Liver (tissue), 8 donors: ENCODE measurements at regions not wholly inside any gene's neighbourhood (a gene's known extent, or its start where the extent isn't known, plus 50 kb on each side); places are given as distances from the start of the nearest gene placed in this dataset.

ENCODE experiments used
- DNase-seq: peaks from one replicate; pipeline ENCODE4 v3.0.0-alpha.2; 2017; ENCODE audit warnings: low spot score
- H3K27ac ChIP-seq, 2 donors: one replicate each; pipeline ENCODE4 v1.7.0; 2013; ENCODE audit warnings: inconsistent platforms in 2 of 2, low read length in 2 of 2, control low read depth in 1 of 2, low read depth in 1 of 2, mild to moderate bottlenecking in 1 of 2
- H3K27me3 ChIP-seq, 4 donors: one replicate each; pipeline versions ENCODE4 v1.6.1 to v1.7.0; 2013; ENCODE audit warnings: low read length in 3 of 4, inconsistent platforms in 1 of 4, mild to moderate bottlenecking in 1 of 4, moderate library complexity in 1 of 4; ENCODE audit not compliant: control insufficient read depth in 4 of 4, insufficient read depth in 4 of 4
- H3K36me3 ChIP-seq, 4 donors: one replicate each; pipeline versions ENCODE4 v1.6.1 to v1.7.0; 2013; ENCODE audit warnings: low read length in 3 of 4, mild to moderate bottlenecking in 3 of 4, low read depth in 1 of 4, moderate library complexity in 1 of 4; ENCODE audit not compliant: control insufficient read depth in 4 of 4, insufficient read depth in 3 of 4
- H3K4me1 ChIP-seq, 4 donors: one replicate each; pipeline versions ENCODE4 v1.6.1 to v1.7.0; 2013; ENCODE audit warnings: low read length in 3 of 4, mild to moderate bottlenecking in 3 of 4, moderate library complexity in 1 of 4; ENCODE audit not compliant: control insufficient read depth in 4 of 4, insufficient read depth in 4 of 4
- H3K4me3 ChIP-seq, 3 donors: one replicate each; pipeline versions ENCODE4 v1.6.1 to v1.7.0; 2013; ENCODE audit warnings: low read length in 3 of 3, control low read depth in 1 of 3, low read depth in 1 of 3, mild to moderate bottlenecking in 1 of 3
- H3K9ac ChIP-seq, 2 donors: one replicate each; pipeline ENCODE4 v1.7.0; 2013; ENCODE audit warnings: low read length in 2 of 2, mild to moderate bottlenecking in 2 of 2, moderate library complexity in 2 of 2, control low read depth in 1 of 2, low read depth in 1 of 2
- H3K9me3 ChIP-seq, 4 donors: one replicate each; pipeline versions ENCODE4 v1.6.1 to v1.7.0; 2013; ENCODE audit warnings: low read length in 3 of 4; ENCODE audit not compliant: control insufficient read depth in 4 of 4
- ATF3 ChIP-seq: IDR thresholded peaks from 2 replicates; pipeline ENCODE4 v1.6.1; 2016; ENCODE audit warnings: antibody characterized with exemption
- CTCF ChIP-seq: fragments of 150-350 bp; IDR thresholded peaks from 2 replicates; pipeline ENCODE4 v1.5.1; 2017; ENCODE audit warnings: improper control_type of control experiment, low read depth, low read length; ENCODE audit not compliant: missing input control
- EGR1 ChIP-seq, 2 donors: IDR thresholded peaks; 2 replicates each; pipeline ENCODE4 v1.6.1; 2016 to 2018; ENCODE audit warnings: antibody characterized with exemption in 2 of 2, low read depth in 2 of 2
- FOXA1 ChIP-seq: IDR thresholded peaks from 2 replicates; pipeline ENCODE4 v1.6.1; 2016; ENCODE audit warnings: antibody characterized with exemption
- FOXA2 ChIP-seq: IDR thresholded peaks from 2 replicates; pipeline ENCODE4 v1.6.1; 2016; ENCODE audit warnings: antibody characterized with exemption
- GABPA ChIP-seq, 2 donors: IDR thresholded peaks in 1 of 2; conservative IDR thresholded peaks in 1 of 2; 2 replicates each; pipeline ENCODE4 v1.6.1; 2016; ENCODE audit warnings: antibody characterized with exemption in 2 of 2, mild to moderate bottlenecking in 1 of 2, moderate library complexity in 1 of 2
- HNF4A ChIP-seq, 2 donors: conservative IDR thresholded peaks; 2 replicates each; pipeline ENCODE4 v1.6.1; 2016; ENCODE audit warnings: antibody characterized with exemption in 2 of 2, mild to moderate bottlenecking in 2 of 2
- HNF4G ChIP-seq: IDR thresholded peaks from 2 replicates; pipeline ENCODE4 v1.6.1; 2016; ENCODE audit warnings: antibody characterized with exemption
- JUND ChIP-seq, 2 donors: IDR thresholded peaks; 2 replicates each; pipeline ENCODE4 v1.6.1; 2016; ENCODE audit warnings: antibody characterized with exemption in 2 of 2
- MAX ChIP-seq: IDR thresholded peaks from 2 replicates; pipeline ENCODE4 v1.6.1; 2016; ENCODE audit warnings: antibody characterized with exemption
- NR2F2 ChIP-seq: IDR thresholded peaks from 2 replicates; pipeline ENCODE4 v1.6.1; 2016; ENCODE audit warnings: antibody characterized with exemption
- REST ChIP-seq: IDR thresholded peaks from 2 replicates; pipeline ENCODE4 v1.6.1; 2016; ENCODE audit warnings: antibody characterized with exemption, mild to moderate bottlenecking
- RXRA ChIP-seq, 2 donors: IDR thresholded peaks; 2 replicates each; pipeline ENCODE4 v1.6.1; 2017 to 2018; ENCODE audit warnings: antibody characterized with exemption in 2 of 2, mild to moderate bottlenecking in 1 of 2
- SP1 ChIP-seq: IDR thresholded peaks from 2 replicates; pipeline ENCODE4 v1.6.1; 2018; ENCODE audit warnings: antibody characterized with exemption, mild to moderate bottlenecking
- TAF1 ChIP-seq: conservative IDR thresholded peaks from 2 replicates; pipeline ENCODE4 v1.6.1; 2016; ENCODE audit warnings: antibody characterized with exemption, mild to moderate bottlenecking
- YY1 ChIP-seq: IDR thresholded peaks from 2 replicates; pipeline ENCODE4 v1.6.1; 2016; ENCODE audit warnings: antibody characterized with exemption, mild to moderate bottlenecking
- ZBTB33 ChIP-seq: IDR thresholded peaks from 2 replicates; pipeline ENCODE4 v1.6.1; 2016; ENCODE audit warnings: antibody characterized with exemption
- WGBS: extraction: QIAGEN DNeasy Blood & Tissue Kit; methylation state at CpG from one replicate; pipeline ENCODE4 v1.1.7; 2013; 5-methylcytosine and 5-hydroxymethylcytosine counted together
- donor health status: healthy.
- donor health status: healthy.
- donor health status: healthy.
- donor health status: healthy.
- donor health status: healthy.

GRCh38 chr17:51434434-51435170 lies 174.3 kb downstream of the UTP18 start:
- no peak overlapping the region for H3K27ac ChIP-seq
- WGBS = 85% methylated on average over 7 of the region's 7 CpGs

GRCh38 chr17:51435171-51435552 lies 174.8 kb downstream of the UTP18 start:
- DNase-seq = no peak
- H3K36me3 ChIP-seq = no peaks in the 10 kb centered on the region
- WGBS = 35% methylated on average over 3 of the region's 3 CpGs
- no peaks in the 10 kb centered on the region for H3K27me3 ChIP-seq
- no peak for TF ChIP-seq RXRA (IDR thresholded peaks at IDR 0.05)
- no peak for TF ChIP-seq HNF4G
- no peak for TF ChIP-seq CTCF
- no peak for TF ChIP-seq SP1
- no peak for TF ChIP-seq HNF4A (conservative IDR thresholded peaks at IDR 0.05)
- no peak for TF ChIP-seq REST
- no peak for TF ChIP-seq JUND (IDR thresholded peaks at IDR 0.05)
- no peak for TF ChIP-seq NR2F2
- no peak for TF ChIP-seq TAF1
- peak overlapping the region; percentile 69 to 70 for H3K27ac ChIP-seq
- H3K9me3 ChIP-seq = no peaks in the 10 kb centered on the region
- peak overlapping the region in 2 of 3 donors; percentile 29 to 37 for H3K4me3 ChIP-seq
- H3K4me1 ChIP-seq = peaks cover 4 to 30% (median 25%) of the 10 kb centered on the region in 4 donors
- no peak overlapping the region for H3K9ac ChIP-seq

More at GRCh38 chr17:51434434-51435170, 174.3 kb downstream of the UTP18 start:
- Histone ChIP-seq H3K27me3 (no peaks in the 10 kb centered on the region), H3K4me1 (peaks cover 4 to 25% (median 20%) of the 10 kb centered on the region in 4 donors), H3K36me3 (no peaks in the 10 kb centered on the region), H3K9me3 (no peaks in the 10 kb centered on the region), H3K4me3 (no peak overlapping the region), H3K9ac (no peak overlapping the region)
- TF ChIP-seq JUND (IDR thresholded peaks at IDR 0.05) = no peak
- TF ChIP-seq FOXA1 = no peak
- TF ChIP-seq GABPA (IDR thresholded peaks at IDR 0.05 in 1 of 2, conservative IDR thresholded peaks at IDR 0.05 in 1 of 2) = no peak
- no peak for DNase-seq

- 12% methylated on average over 5 of the region's 5 CpGs for WGBS
- Histone ChIP-seq H3K9me3 (no peaks in the 10 kb centered on the region), H3K27ac (peak overlapping the region; percentile 69 to 70), H3K27me3 (no peaks in the 10 kb centered on the region), H3K9ac (no peak overlapping the region), H3K36me3 (no peaks in the 10 kb centered on the region), H3K4me3 (peak overlapping the region in 2 of 3 donors; percentile 29 to 37), H3K4me1 (peaks cover 4 to 32% (median 28%) of the 10 kb centered on the region in 4 donors)
- peak; percentile 65 for DNase-seq
- TF ChIP-seq ATF3 (no peak), HNF4A (conservative IDR thresholded peaks at IDR 0.05) (peak; percentile 85 to 88), CTCF (peak; percentile 54), EGR1 (IDR thresholded peaks at IDR 0.05; ENCODE audit: low read depth in 2 of 2) (peak in 1 of 2 donors; percentile 15), GABPA (IDR thresholded peaks at IDR 0.05 in 1 of 2, conservative IDR thresholded peaks at IDR 0.05 in 1 of 2) (no peak), RXRA (IDR thresholded peaks at IDR 0.05) (peak; percentile 72 to 89), ZBTB33 (peak; percentile 78), SP1 (peak; percentile 67), FOXA2 (peak; percentile 73), MAX (peak; percentile 74), YY1 (peak; percentile 61)
Observed at GRCh38 chr17:51435641-51436091, 175.3 kb downstream of the UTP18 start.
